WI38 (cell line): ENCODE measurements at regions not wholly inside any gene's neighbourhood (a gene's known extent, or its start where the extent isn't known, plus 50 kb on each side); places are given as distances from the start of the nearest gene placed in this dataset.
"Not testable (repeated sequence)": the region's sequence is repeated elsewhere in the genome, so short reads cannot be mapped to it uniquely, and the experiment has no call there.

Source experiments
- H3K4me3 ChIP-seq: 2 replicates; pipeline ENCODE4 v1.5.1; 2011; ENCODE audit warnings: low read depth, mild to moderate bottlenecking, control low read depth, low read length
- CTCF ChIP-seq: IDR thresholded peaks from 2 replicates; pipeline ENCODE4 v1.5.1; 2012; ENCODE audit warnings: low read depth, mild to moderate bottlenecking, control low read depth, low read length

GRCh38 chr2:228430986-228431385 lies 249.5 kb upstream of the SPHKAP start:
- TF ChIP-seq CTCF, result no peak
- no peak overlapping the region for H3K4me3 ChIP-seq

GRCh38 chr2:228426502-228427216 lies 245.2 kb upstream of the SPHKAP start:
- no peak overlapping the region for H3K4me3 ChIP-seq
- TF ChIP-seq CTCF, result no peak

GRCh38 chr2:228425411-228426060 lies 244.0 kb upstream of the SPHKAP start:
- H3K4me3 ChIP-seq, result not testable (repeated sequence)

- no peak for TF ChIP-seq CTCF
Measured at GRCh38 chr2:228417956-228418355, 236.5 kb upstream of the SPHKAP start.

GRCh38 chr2:228417526-228417925 lies 236.0 kb upstream of the SPHKAP start:
- no peak for TF ChIP-seq CTCF
- no peak overlapping the region for H3K4me3 ChIP-seq

More at GRCh38 chr2:228417956-228418355, 236.5 kb upstream of the SPHKAP start:
- H3K4me3 ChIP-seq, result no peak overlapping the region

- no peak overlapping the region for H3K4me3 ChIP-seq
- no peak for TF ChIP-seq CTCF
Measured at GRCh38 chr2:228410061-228410460, 228.6 kb upstream of the SPHKAP start.

- TF ChIP-seq CTCF, result no peak
- H3K4me3 ChIP-seq, result no peak overlapping the region
Measured at GRCh38 chr2:228409493-228409892, 228.0 kb upstream of the SPHKAP start.
